GM19099 (cell line): ENCODE measurements at regions not wholly inside any gene's neighbourhood (a gene's known extent, or its start where the extent isn't known, plus 50 kb on each side); places are given as distances from the start of the nearest gene placed in this dataset.

Source experiments
- POLR2A ChIP-seq: IDR thresholded peaks from 3 replicates; pipeline ENCODE4 v1.6.1; 2011; ENCODE audit warnings: low read depth; ENCODE audit not compliant: insufficient read length; ENCODE audit errors: extremely low read depth

- TF ChIP-seq POLR2A = no peak
Measured at GRCh38 chr1:82788660-82789059, 987.9 kb downstream of the ADGRL2 start.

GRCh38 chr1:82788038-82788437, 987.3 kb downstream of the ADGRL2 start:
- no peak for TF ChIP-seq POLR2A

GRCh38 chr1:82786883-82787282, 986.1 kb downstream of the ADGRL2 start:
- no peak for TF ChIP-seq POLR2A

DNA sequence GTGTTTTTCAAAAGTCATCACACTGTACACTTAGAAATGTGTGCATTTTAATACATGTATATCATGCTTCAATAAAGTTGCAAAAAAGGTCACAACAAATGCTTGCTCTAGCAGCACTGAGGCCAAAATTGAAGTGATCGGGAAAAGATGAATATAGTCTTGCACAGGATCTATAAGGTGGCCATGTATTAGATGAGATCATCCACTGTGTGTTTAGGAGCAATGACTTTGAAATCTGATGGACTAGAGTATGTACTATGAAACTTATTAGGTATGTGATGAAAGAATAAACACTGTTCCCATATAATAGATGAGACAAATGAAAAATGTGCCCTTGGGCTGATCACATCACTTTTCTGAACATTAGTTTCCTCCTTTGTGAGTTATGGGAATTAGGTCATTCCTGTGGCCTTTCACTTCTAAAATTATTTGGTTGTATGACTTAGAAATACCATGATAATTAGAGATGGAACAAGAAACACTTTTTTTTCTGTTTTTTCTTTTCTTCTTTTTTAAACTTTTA, 984.6 kb downstream of the ADGRL2 start:
- TF ChIP-seq POLR2A = no peak

DNA sequence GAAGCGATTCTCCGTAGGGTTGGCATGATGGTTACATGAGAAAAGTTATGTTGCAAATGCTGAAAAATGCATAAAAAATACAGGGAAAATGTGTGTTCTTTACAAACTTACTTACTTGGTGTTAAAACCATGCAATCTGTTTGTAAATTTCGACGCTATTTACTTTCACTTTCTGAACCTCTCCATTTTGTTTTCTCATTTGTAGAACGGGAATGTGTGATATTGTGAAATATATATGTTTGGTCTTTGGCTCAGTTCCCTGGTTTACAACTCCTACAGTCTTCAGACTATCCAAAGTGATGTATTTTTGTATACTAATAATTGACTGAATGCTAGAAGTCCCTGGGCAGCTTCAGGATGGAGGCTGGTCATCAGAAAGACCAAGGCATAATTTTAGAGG, 982.3 kb downstream of the ADGRL2 start:
- no peak for TF ChIP-seq POLR2A

- no peak for TF ChIP-seq POLR2A
Measured at GRCh38 chr1:82782599-82782998, 981.9 kb downstream of the ADGRL2 start.

DNA sequence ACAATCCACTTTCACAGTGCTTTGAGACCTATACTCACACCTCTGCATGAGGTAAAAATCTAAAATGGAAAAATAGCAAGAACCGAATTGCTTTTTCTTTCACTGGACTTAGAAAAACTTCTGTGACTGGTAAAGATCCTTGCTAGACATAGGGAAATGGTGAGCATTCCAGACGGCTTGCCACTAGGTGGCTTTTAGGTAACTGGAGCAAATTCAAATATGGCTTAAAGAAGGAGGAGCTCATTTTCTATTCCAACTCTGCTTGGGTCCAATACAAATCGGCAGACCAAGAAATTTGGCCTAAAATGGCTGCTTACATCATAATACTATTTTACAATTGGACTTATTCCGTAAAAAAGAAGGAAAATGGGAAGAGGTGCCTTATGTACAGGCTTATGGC, 977.9 kb downstream of the ADGRL2 start:
- no peak for TF ChIP-seq POLR2A

DNA sequence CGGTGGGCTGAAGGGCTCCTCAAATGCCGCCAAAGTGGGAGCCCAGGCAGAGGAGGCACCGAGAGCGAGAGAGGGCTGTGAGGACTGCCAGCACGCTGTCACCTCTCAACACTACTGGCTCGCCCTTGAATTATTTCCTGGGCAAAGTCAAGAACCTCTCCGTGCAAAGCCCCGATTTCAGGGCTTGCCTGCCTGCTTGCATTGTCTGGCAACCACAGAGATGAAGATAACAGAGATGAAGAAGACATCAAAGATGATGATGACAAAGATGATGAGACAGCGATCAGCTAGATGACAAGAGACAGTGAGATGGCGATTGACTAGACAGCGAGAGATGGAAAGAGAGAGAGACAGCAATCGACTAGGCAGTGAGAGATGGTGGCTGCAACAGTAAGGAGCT, 976.5 kb downstream of the ADGRL2 start:
- TF ChIP-seq POLR2A = no peak

DNA sequence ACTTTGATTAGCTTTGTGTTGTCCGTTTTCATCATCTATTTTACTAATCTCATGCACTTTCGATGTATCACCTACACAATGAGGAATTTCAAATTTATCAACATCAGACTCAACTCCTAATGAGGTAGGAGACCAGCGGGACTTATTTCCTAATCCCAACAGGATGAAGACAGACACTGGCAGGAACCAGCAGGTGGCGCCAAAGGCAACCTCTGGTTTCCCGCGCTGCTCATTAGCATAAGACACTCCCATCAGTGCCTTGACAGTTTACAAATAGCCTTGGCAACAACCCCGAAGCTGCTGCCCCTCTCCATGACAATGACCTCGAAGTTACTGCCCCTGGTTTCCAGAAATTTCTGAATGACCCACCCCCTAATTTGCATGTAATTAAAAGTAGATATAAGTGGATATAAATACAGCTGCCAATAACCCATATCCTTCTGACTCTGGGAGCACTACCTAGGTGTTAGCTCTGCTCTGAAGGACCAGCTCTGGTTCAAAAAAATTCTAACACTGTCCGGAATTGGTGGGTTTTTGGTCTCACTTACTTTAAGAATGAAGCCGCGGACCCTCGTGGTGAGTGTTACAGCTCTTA, 974.8 kb downstream of the ADGRL2 start:
- TF ChIP-seq POLR2A = no peak

DNA sequence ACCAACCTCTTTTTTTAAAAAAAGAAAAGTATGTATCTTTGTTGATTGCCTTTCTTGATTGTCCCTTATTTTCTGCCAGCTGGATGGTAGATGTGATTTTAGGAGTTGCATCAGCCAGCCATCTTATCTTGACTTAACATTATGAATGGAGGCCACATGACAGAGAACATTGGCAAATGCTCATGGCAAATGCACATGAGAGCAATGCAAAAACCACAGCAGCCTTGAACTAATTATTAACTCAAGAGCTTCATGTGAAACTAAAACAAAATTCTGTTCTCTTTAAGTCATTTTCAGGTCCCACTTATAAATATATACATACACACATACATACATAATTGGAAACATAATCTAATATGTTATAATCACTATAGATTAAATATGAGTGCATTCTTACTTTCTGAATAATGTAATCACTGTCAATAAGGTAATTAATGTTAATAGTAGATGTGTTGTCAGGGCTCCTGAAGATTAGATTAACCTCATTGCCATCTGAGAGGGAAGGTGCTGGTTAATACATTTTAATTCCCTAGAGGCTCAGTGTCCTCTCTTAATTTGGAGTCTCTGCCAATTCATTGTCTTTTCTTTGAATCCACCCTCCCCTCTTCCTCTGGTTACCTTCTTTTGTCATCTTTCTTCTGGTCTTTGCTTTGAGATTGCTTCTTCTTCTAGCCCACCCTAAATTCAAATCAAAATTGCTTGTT, 962.2 kb downstream of the ADGRL2 start:
- no peak for TF ChIP-seq POLR2A

GRCh38 chr1:82759035-82759434, 958.3 kb downstream of the ADGRL2 start:
- TF ChIP-seq POLR2A = no peak

- TF ChIP-seq POLR2A = no peak
Measured at GRCh38 chr1:82755671-82756070, 954.9 kb downstream of the ADGRL2 start.

DNA sequence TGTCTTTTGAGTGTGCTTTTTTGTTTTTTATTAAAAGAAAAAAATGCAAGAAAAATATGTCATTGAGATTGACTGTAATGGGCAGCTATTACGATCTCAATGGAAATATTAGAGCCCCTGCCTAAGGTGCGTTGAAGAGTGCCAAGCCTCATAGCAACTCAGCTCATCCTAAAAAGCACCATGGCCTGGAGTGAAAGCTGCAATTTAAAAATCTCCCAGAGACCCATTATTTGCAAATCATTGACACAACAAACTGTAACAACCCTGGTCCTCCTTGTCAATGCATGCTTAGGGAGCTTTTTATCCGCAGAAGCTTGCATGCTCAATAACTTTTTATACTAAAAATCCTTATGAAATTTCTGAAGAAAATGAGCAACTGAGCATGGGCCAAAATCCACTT, 954.5 kb downstream of the ADGRL2 start:
- TF ChIP-seq POLR2A = no peak

GRCh38 chr1:82752046-82752445, 951.3 kb downstream of the ADGRL2 start:
- no peak for TF ChIP-seq POLR2A

DNA sequence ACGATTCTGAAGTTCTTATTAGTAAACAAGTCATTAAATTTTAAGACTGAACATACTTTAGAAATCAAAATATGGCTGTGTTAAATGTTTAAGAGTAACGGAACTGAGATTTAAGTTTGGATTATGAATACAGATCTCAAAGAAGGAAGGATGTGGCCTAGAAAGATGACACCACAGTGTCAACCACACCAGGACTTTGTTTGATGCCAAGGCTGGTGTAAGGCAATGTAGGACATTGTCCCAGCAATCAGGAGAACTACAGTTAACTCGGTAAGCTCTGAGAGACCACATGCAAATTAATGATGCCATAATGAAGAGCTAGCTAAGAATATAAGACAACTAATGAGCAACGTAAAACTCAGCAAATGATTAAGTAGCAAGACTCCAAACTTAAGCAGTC, 932.9 kb downstream of the ADGRL2 start:
- no peak for TF ChIP-seq POLR2A

GRCh38 chr1:82731216-82731615, 930.5 kb downstream of the ADGRL2 start:
- TF ChIP-seq POLR2A = no peak
